ENCODE measurements at regions not wholly inside any gene's neighbourhood (a gene's known extent, or its start where the extent isn't known, plus 50 kb on each side); places are given as distances from the start of the nearest gene placed in this dataset.

DNA sequence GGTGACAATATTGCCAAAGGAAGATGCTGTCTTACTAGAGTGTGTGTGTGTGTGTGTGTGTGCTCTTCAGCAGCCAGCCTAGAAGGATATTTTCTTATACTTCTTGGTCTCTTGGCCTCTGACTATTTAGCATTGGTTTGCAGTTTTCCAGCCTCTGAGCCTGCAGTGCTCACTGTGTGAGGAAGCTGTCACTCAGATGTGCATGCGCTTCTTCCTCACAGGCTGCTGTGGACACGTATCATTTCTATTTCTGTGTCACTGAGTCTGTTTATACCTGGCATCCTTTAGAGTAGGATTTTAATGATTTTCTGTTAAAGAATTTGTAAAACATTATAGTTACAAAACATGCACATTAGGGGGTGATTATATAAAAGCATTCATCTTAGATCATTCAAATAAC is 83.3 kb downstream of the ALDH8A1 start:
- H3K4me3 Mint-ChIP-seq: no peak overlapping the region
- TF ChIP-seq EZH2 (IDR thresholded peaks at IDR 0.05): no peak
- TF ChIP-seq, protein P1, sequence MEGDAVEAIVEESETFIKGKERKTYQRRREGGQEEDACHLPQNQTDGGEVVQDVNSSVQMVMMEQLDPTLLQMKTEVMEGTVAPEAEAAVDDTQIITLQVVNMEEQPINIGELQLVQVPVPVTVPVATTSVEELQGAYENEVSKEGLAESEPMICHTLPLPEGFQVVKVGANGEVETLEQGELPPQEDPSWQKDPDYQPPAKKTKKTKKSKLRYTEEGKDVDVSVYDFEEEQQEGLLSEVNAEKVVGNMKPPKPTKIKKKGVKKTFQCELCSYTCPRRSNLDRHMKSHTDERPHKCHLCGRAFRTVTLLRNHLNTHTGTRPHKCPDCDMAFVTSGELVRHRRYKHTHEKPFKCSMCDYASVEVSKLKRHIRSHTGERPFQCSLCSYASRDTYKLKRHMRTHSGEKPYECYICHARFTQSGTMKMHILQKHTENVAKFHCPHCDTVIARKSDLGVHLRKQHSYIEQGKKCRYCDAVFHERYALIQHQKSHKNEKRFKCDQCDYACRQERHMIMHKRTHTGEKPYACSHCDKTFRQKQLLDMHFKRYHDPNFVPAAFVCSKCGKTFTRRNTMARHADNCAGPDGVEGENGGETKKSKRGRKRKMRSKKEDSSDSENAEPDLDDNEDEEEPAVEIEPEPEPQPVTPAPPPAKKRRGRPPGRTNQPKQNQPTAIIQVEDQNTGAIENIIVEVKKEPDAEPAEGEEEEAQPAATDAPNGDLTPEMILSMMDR (IDR thresholded peaks at IDR 0.05): no peak
- TF ChIP-seq EZH2phosphoT487 (IDR thresholded peaks at IDR 0.05): no peak

DNA sequence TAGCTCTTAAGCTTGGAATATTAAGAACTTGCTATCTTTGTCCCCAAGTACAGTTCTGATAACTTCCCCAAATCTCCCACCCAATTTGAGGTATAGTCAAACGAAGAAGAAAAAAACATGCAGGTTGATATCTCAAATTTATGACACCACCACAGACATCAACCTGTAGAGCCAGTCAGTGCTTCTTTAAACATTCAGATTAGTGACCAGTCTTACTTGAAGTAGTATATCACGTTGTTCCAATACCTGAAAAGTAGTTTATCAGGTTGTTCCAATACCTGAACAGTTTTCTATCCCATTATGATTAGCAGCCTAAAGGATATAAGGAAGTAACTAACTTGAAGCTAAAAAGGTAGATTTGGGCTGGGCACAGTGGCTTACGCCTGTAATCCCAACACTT is 85.3 kb downstream of the ALDH8A1 start:
- H3K9ac ChIP-seq: no peak overlapping the region
- H3K4me3 ChIP-seq: no peak overlapping the region
- peaks cover 6% of the 10 kb centered on the region for H3K27me3 Mint-ChIP-seq (ENCODE audit: insufficient read depth, low read depth)
- no peak overlapping the region for H3K4me2 ChIP-seq
- H3K4me1 Mint-ChIP-seq: no peaks in the 10 kb centered on the region
- H3K36me3 ChIP-seq: no peaks in the 10 kb centered on the region
- no peaks in the 10 kb centered on the region for H3K27me3 ChIP-seq
- no peak overlapping the region for H3K4me3 Mint-ChIP-seq
- H3K9me3 Mint-ChIP-seq: no peaks in the 10 kb centered on the region
- no peaks in the 10 kb centered on the region for H3F3A ChIP-seq (ENCODE audit: low read depth)
- H2AFZ ChIP-seq (replicated peaks): no peak overlapping the region
- no peak overlapping the region for H3K27ac ChIP-seq
- H4K20me1 ChIP-seq (ENCODE audit: low read depth): no peaks in the 10 kb centered on the region
- no peaks in the 10 kb centered on the region for H3K9me3 ChIP-seq (ENCODE audit: low read depth)
- no peak for TF ChIP-seq EZH2phosphoT487 (IDR thresholded peaks at IDR 0.05)
- TF ChIP-seq EZH2 (IDR thresholded peaks at IDR 0.05): no peak
- TF ChIP-seq, protein P1 (IDR thresholded peaks at IDR 0.05): no peak
- no peaks in the 10 kb centered on the region for H3K79me2 ChIP-seq (ENCODE audit: low read depth)
- H3K27ac Mint-ChIP-seq: no peak overlapping the region
- H3K4me1 ChIP-seq: no peaks in the 10 kb centered on the region
- DNase-seq (ENCODE audit: low spot score): no peak
- H3K36me3 Mint-ChIP-seq: no peaks in the 10 kb centered on the region

More for the DNA sequence above, 83.3 kb downstream of the ALDH8A1 start:
- Histone ChIP-seq H3K4me2 (no peak overlapping the region), H3F3A (ENCODE audit: low read depth) (no peaks in the 10 kb centered on the region), H3K4me1 (no peaks in the 10 kb centered on the region), H3K4me3 (no peak overlapping the region), H3K36me3 (no peaks in the 10 kb centered on the region), H4K20me1 (ENCODE audit: low read depth) (no peaks in the 10 kb centered on the region), H2AFZ (replicated peaks) (no peak overlapping the region), H3K9me3 (ENCODE audit: low read depth) (no peaks in the 10 kb centered on the region), H3K79me2 (ENCODE audit: low read depth) (no peaks in the 10 kb centered on the region), H3K27me3 (no peaks in the 10 kb centered on the region), H3K27ac (no peak overlapping the region), H3K9ac (no peak overlapping the region)
- DNase-seq (ENCODE audit: low spot score): no peak
- peaks cover 2% of the 10 kb centered on the region for H3K9me3 Mint-ChIP-seq
- no peaks in the 10 kb centered on the region for H3K36me3 Mint-ChIP-seq
- peaks cover 6% of the 10 kb centered on the region for H3K27me3 Mint-ChIP-seq (ENCODE audit: insufficient read depth, low read depth)
- H3K27ac Mint-ChIP-seq: no peak overlapping the region
- no peaks in the 10 kb centered on the region for H3K4me1 Mint-ChIP-seq

DNA sequence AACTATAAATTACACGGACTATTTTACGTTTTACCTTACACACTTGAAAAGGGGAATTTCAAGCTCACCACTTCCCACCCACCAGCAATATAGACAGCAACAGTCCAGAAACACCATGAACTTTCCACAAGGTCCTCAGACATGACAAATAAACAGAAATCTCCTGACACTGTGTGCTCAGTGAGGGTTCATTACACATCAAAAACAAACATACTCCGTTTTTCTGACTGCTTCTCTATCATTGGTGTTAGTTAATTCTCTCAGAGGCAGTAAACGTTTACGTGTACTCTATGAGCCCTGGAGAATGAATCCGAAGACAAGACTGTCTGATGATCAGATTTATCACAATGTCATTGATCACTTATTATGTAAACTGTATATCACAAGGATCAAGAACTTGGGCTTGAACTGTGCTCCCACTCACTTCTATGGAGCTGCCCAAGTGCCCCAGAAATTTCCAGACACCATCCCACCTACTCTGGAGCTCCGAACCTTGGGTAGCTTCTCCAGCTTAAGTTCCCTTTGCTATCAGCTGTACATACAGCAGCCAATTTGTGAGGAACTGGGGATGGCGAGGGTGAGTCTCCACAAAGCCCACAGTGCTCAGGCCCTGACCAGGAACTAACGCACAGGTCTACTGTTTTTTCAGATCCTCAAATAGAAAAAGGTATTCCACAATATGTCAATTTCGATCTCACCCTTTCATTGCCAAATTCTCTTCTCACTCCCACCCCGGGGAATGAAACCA is 86.0 kb downstream of the ALDH8A1 start:
- Histone ChIP-seq H3K27ac (no peak overlapping the region), H3K27me3 (no peaks in the 10 kb centered on the region), H3K9ac (no peak overlapping the region), H3K9me3 (ENCODE audit: low read depth) (no peaks in the 10 kb centered on the region), H4K20me1 (ENCODE audit: low read depth) (no peaks in the 10 kb centered on the region), H3F3A (ENCODE audit: low read depth) (no peaks in the 10 kb centered on the region), H2AFZ (replicated peaks) (no peak overlapping the region), H3K4me1 (no peaks in the 10 kb centered on the region), H3K36me3 (no peaks in the 10 kb centered on the region), H3K4me2 (no peak overlapping the region), H3K4me3 (no peak overlapping the region), H3K79me2 (ENCODE audit: low read depth) (no peaks in the 10 kb centered on the region)
- no peaks in the 10 kb centered on the region for H3K36me3 Mint-ChIP-seq
- no peak for DNase-seq (ENCODE audit: low spot score)
- TF ChIP-seq, protein P1 (IDR thresholded peaks at IDR 0.05): no peak
- TF ChIP-seq EZH2phosphoT487 (IDR thresholded peaks at IDR 0.05): no peak
- no peak for TF ChIP-seq EZH2 (IDR thresholded peaks at IDR 0.05)
- H3K27me3 Mint-ChIP-seq (ENCODE audit: insufficient read depth, low read depth): peaks cover 6% of the 10 kb centered on the region
- H3K4me3 Mint-ChIP-seq: no peak overlapping the region
- H3K9me3 Mint-ChIP-seq: no peaks in the 10 kb centered on the region
- H3K4me1 Mint-ChIP-seq: no peaks in the 10 kb centered on the region
- no peak overlapping the region for H3K27ac Mint-ChIP-seq

Data from neural progenitor cell (in vitro differentiated cells).